HCT116 (cell line): ENCODE measurements at regions not wholly inside any gene's neighbourhood (a gene's known extent, or its start where the extent isn't known, plus 50 kb on each side); places are given as distances from the start of the nearest gene placed in this dataset.

Source experiments
- ATAC-seq: fragments of 200-7000 bp; cut with Tn5 transposase; 2 replicates; pipeline ENCODE4 v1.9.1; 2020; ENCODE audit warnings: mild to moderate bottlenecking, moderate library complexity
- BruUV-seq: library from RNA; stranded (reverse); fragments of 400-500 nt; replicated peaks from 2 replicates; lab custom pipeline; 2021; lab: Mats Ljungman, UMichigan
- CTCF ChIA-PET: fragments of 300-600 bp; sonication (Branson Sonifier 250); formaldehyde crosslinking; loops from one replicate; lab custom pipeline; 2021; ENCODE audit warnings: antibody characterized with exemption; lab: Charles Lee
- POLR2A ChIA-PET: fragments of 300-600, 350-600 bp; sonication (Branson Sonifier 250); formaldehyde crosslinking; loops from one replicate; lab custom pipeline; 2021; ENCODE audit warnings: antibody characterized with exemption; lab: Charles Lee
- RAD21 ChIA-PET, 2 experiments: fragments of 300-600 bp; sonication (Branson Sonifier 250); formaldehyde crosslinking; loops; one replicate each; lab custom pipeline; 2023; ENCODE audit warnings: low total read pairs in 2 of 2; ENCODE audit not compliant: uncharacterized antibody in 2 of 2, unreplicated experiment in 2 of 2, low non-redundant PET in 1 of 2; lab: Charles Lee
- DNase-seq: peaks from one replicate; pipeline ENCODE4 v3.0.0-alpha.2; 2010; ENCODE audit warnings: low read depth, low spot score
- H2AFZ ChIP-seq: fragments of 200-600 bp; shearing (Covaris generic), sonication (generic); 2 replicates; pipeline ENCODE4 v1.6.1; 2017; ENCODE audit warnings: low read depth, mixed run types, mixed read lengths, antibody characterized with exemption, low read length; ENCODE audit not compliant: poor library complexity, severe bottlenecking
- H3K27ac ChIP-seq: 2 replicates; pipeline ENCODE4 v1.5.1; 2012; ENCODE audit warnings: low read depth, low read length
- H3K27me3 ChIP-seq: fragments of 200-600 bp; sonication (generic); 2 replicates; pipeline ENCODE4 v1.6.1; 2016; ENCODE audit warnings: mixed run types, low read length, mixed read lengths; ENCODE audit not compliant: insufficient read depth
- H3K36me3 ChIP-seq, 2 experiments: fragments of 200-500 bp in 1 of 2; fragments of 200-600 bp in 1 of 2; sonication (Bioruptor generic) in 1 of 2; sonication (generic) in 1 of 2; 2 replicates each; pipeline versions ENCODE4 v1.5.1 to v1.6.1; 2014 to 2016; ENCODE audit warnings: low read length in 2 of 2, inconsistent platforms in 1 of 2, mixed read lengths in 1 of 2, mixed run types in 1 of 2; ENCODE audit not compliant: insufficient read depth in 2 of 2, control insufficient read depth in 1 of 2
- H3K4me1 ChIP-seq, 2 experiments: fragments of 200-600 bp in 1 of 2; sonication (generic) in 1 of 2; 2 replicates each; pipeline versions ENCODE4 v1.5.1 to v1.6.1; 2012 to 2017; ENCODE audit warnings: low read length in 2 of 2, inconsistent platforms in 1 of 2, mild to moderate bottlenecking in 1 of 2, mixed read lengths in 1 of 2, mixed run types in 1 of 2, moderate library complexity in 1 of 2; ENCODE audit not compliant: insufficient read depth in 2 of 2, control insufficient read depth in 1 of 2
- H3K4me2 ChIP-seq: fragments of 200-600 bp; sonication (generic); 2 replicates; pipeline ENCODE4 v1.6.1; 2017; ENCODE audit warnings: mixed run types, low read length, mixed read lengths
- H3K4me3 ChIP-seq, 2 experiments: fragments of 200-600 bp in 1 of 2; sonication (generic) in 1 of 2; replicated peaks in 1 of 2; 2 replicates each; pipeline ENCODE4 v1.5.1; 2011 to 2016; ENCODE audit warnings: low read length in 2 of 2, control low read depth in 1 of 2, low read depth in 1 of 2, mild to moderate bottlenecking in 1 of 2, mixed read lengths in 1 of 2, mixed run types in 1 of 2
- H3K79me2 ChIP-seq: fragments of 200-600 bp; sonication (generic); 2 replicates; pipeline ENCODE4 v1.6.1; 2017; ENCODE audit warnings: mild to moderate bottlenecking, mixed run types, low read length, moderate library complexity, mixed read lengths; ENCODE audit not compliant: insufficient read depth
- H3K9ac ChIP-seq: fragments of 200-600 bp; sonication (generic); 2 replicates; pipeline ENCODE4 v1.6.1; 2016; ENCODE audit warnings: low read length, mixed read lengths
- H3K9me2 ChIP-seq: fragments of 200-600 bp; sonication (generic), shearing (Covaris generic); 2 replicates; pipeline ENCODE4 v1.6.1; 2017; ENCODE audit warnings: mixed run types, mild to moderate bottlenecking, moderate library complexity; ENCODE audit not compliant: insufficient read depth
- H3K9me3 ChIP-seq, 2 experiments: fragments of 200-500 bp in 1 of 2; fragments of 200-600 bp in 1 of 2; sonication (Bioruptor generic) in 1 of 2; sonication (generic) in 1 of 2; 2 replicates each; pipeline ENCODE4 v1.6.1; 2014 to 2017; ENCODE audit warnings: low read length in 2 of 2, mixed read lengths in 2 of 2, inconsistent platforms in 1 of 2, low read depth in 1 of 2, mild to moderate bottlenecking in 1 of 2, mixed run types in 1 of 2, moderate library complexity in 1 of 2; ENCODE audit not compliant: control insufficient read depth in 1 of 2, insufficient read depth in 1 of 2
- H4K20me1 ChIP-seq: fragments of 200-600 bp; sonication (generic), shearing (Covaris generic); 2 replicates; pipeline ENCODE4 v1.6.1; 2017; ENCODE audit warnings: mixed run types, mild to moderate bottlenecking, moderate library complexity; ENCODE audit not compliant: insufficient read depth
- ATF3 ChIP-seq: IDR thresholded peaks from 2 replicates; pipeline ENCODE4 v1.6.1; 2012
- CBX3 ChIP-seq: IDR thresholded peaks from 2 replicates; pipeline ENCODE4 v1.6.1; 2012; ENCODE audit warnings: low read depth
- CEBPB ChIP-seq: IDR thresholded peaks from 2 replicates; pipeline ENCODE4 v1.6.1; 2012; ENCODE audit warnings: low read depth
- CTCF ChIP-seq, 3 experiments: fragments of 200-600 bp in 1 of 3; sonication (generic) in 1 of 3; IDR thresholded peaks in 2 of 3; conservative IDR thresholded peaks in 1 of 3; 2 replicates each; pipeline ENCODE4 v1.5.1; 2012 to 2017; ENCODE audit warnings: low read depth in 2 of 3, low read length in 2 of 3, antibody characterized with exemption in 1 of 3, borderline replicate concordance in 1 of 3, control low read depth in 1 of 3, mild to moderate bottlenecking in 1 of 3, mixed read lengths in 1 of 3, mixed run types in 1 of 3, moderate library complexity in 1 of 3; ENCODE audit not compliant: insufficient read depth in 1 of 3
- EGR1 ChIP-seq: IDR thresholded peaks from 2 replicates; pipeline ENCODE4 v1.6.1; 2012; ENCODE audit warnings: low read depth
- ELF1 ChIP-seq: IDR thresholded peaks from 2 replicates; pipeline ENCODE4 v1.6.1; 2012; ENCODE audit warnings: low read depth, borderline replicate concordance
- EZH2 ChIP-seq: fragments of 200-600 bp; sonication (generic); IDR thresholded peaks from 2 replicates; pipeline ENCODE4 v1.6.1; 2017; ENCODE audit warnings: antibody characterized with exemption, mixed run types
- EZH2phosphoT487 ChIP-seq: fragments of 200-600 bp; IDR thresholded peaks from 2 replicates; pipeline ENCODE4 v1.6.1; 2018; ENCODE audit warnings: antibody characterized with exemption, borderline replicate concordance
- FOSL1 ChIP-seq: IDR thresholded peaks from 2 replicates; pipeline ENCODE4 v1.6.1; 2012; ENCODE audit warnings: low read depth
- POLR2AphosphoS5 ChIP-seq: IDR thresholded peaks from 2 replicates; pipeline ENCODE4 v1.6.1; 2011; ENCODE audit warnings: mild to moderate bottlenecking, low read depth, low read length, moderate library complexity
- RAD21 ChIP-seq: IDR thresholded peaks from 2 replicates; pipeline ENCODE4 v1.6.1; 2012; ENCODE audit warnings: low read depth, mild to moderate bottlenecking
- SIN3A ChIP-seq: IDR thresholded peaks from 2 replicates; pipeline ENCODE4 v1.6.1; 2012; ENCODE audit warnings: low read depth
- SP1 ChIP-seq: IDR thresholded peaks from 2 replicates; pipeline ENCODE4 v1.6.1; 2012; ENCODE audit warnings: low read depth
- SRF ChIP-seq: IDR thresholded peaks from 2 replicates; pipeline ENCODE4 v1.6.1; 2012; ENCODE audit warnings: low read depth
- YY1 ChIP-seq: IDR thresholded peaks from 2 replicates; pipeline ENCODE4 v1.6.1; 2011; ENCODE audit warnings: low read length, low read depth, moderate library complexity, mild to moderate bottlenecking; ENCODE audit not compliant: insufficient replicate concordance; ENCODE audit errors: extremely low read depth
- ZBTB33 ChIP-seq: IDR thresholded peaks from 2 replicates; pipeline ENCODE4 v1.6.1; 2011; ENCODE audit warnings: mild to moderate bottlenecking, low read length, moderate library complexity; ENCODE audit not compliant: insufficient replicate concordance; ENCODE audit errors: extremely low read depth
- ZFX ChIP-seq: fragments of 450-650 bp; IDR thresholded peaks from 2 replicates; pipeline ENCODE4 v1.6.1; 2017
- ZNF274 ChIP-seq: fragments of 200-500 bp; sonication (Bioruptor generic); IDR thresholded peaks from 2 replicates; pipeline ENCODE4 v1.6.1; 2014; ENCODE audit warnings: mild to moderate bottlenecking, low read depth, low read length, inconsistent platforms
- intact Hi-C: fragments of 100-400 bp; cut with micrococcal nuclease; formaldehyde crosslinking; loops from 2 replicates; pipeline ENCODE4 v1.10.0; 2022

- Histone ChIP-seq H2AFZ (no peak overlapping the region), H3K4me1 (no peaks in the 10 kb centered on the region), H3K4me2 (no peak overlapping the region), H4K20me1 (no peaks in the 10 kb centered on the region), H3K9ac (no peak overlapping the region), H3K36me3 (no peaks in the 10 kb centered on the region), H3K9me2 (no peaks in the 10 kb centered on the region), H3K9me3 (no peaks in the 10 kb centered on the region), H3K27ac (no peak overlapping the region), H3K4me3 (no peak overlapping the region), H3K79me2 (no peaks in the 10 kb centered on the region), H3K27me3 (no peaks in the 10 kb centered on the region)
- intact Hi-C loops: no loop called here
- DNase-seq (no peak), ATAC-seq (no peak)
- ChIA-PET RAD21 (no interaction called here), POLR2A (no interaction called here), CTCF (interaction anchor here (1.0 kb wide), 1 partner anchor 830 kb away, joined by 3 read pairs; no protein-coding TSS in a partner anchor)
- BruUV-seq: no TSS peak
- TF ChIP-seq CTCF (IDR thresholded peaks at IDR 0.05 in 2 of 3, conservative IDR thresholded peaks at IDR 0.05 in 1 of 3; ENCODE audit: borderline replicate concordance in 1 of 3, insufficient read depth in 1 of 3, low read depth in 2 of 3, low read length in 2 of 3): 0 out of 6 replicates have a peak, but pooled peaks of 1 of the 3 experiments have one; percentile 8
- no peak for TF ChIP-seq FOSL1
These were observed 342.0 kb downstream of the MLLT3 start for GRCh38 chr9:20280330-20280729.

- Histone ChIP-seq H4K20me1 (no peaks in the 10 kb centered on the region), H3K36me3 (no peaks in the 10 kb centered on the region), H3K9ac (no peak overlapping the region), H3K9me2 (no peaks in the 10 kb centered on the region), H3K4me2 (no peak overlapping the region), H3K79me2 (no peaks in the 10 kb centered on the region), H3K4me1 (no peaks in the 10 kb centered on the region), H2AFZ (no peak overlapping the region), H3K9me3 (no peaks in the 10 kb centered on the region), H3K27me3 (no peaks in the 10 kb centered on the region), H3K4me3 (no peak overlapping the region), H3K27ac (no peak overlapping the region)
- ChIA-PET CTCF (no interaction called here), POLR2A (no interaction called here), RAD21 (interaction anchor here in 1 of 2 experiments (0.7 kb wide), 1 partner anchor 526 kb away, joined by 3 read pairs; no protein-coding TSS in a partner anchor)
- BruUV-seq: no TSS peak
- intact Hi-C loops: no loop called here
- ATAC-seq (no peak), DNase-seq (no peak)
- TF ChIP-seq SIN3A (no peak), FOSL1 (no peak), ATF3 (no peak), ZNF274 (no peak), CBX3 (no peak), ELF1 (no peak), CEBPB (no peak), EZH2phosphoT487 (no peak), POLR2AphosphoS5 (no peak), ZBTB33 (no peak), YY1 (no peak), EGR1 (no peak), EZH2 (no peak), ZFX (no peak), SP1 (no peak), SRF (no peak), RAD21 (no peak)
These were observed 345.5 kb downstream of the MLLT3 start for GRCh38 chr9:20276762-20277161.
